Caco-2 (cell line): ENCODE measurements at regions not wholly inside any gene's neighbourhood (a gene's known extent, or its start where the extent isn't known, plus 50 kb on each side); places are given as distances from the start of the nearest gene placed in this dataset.

Source experiments
- BruUV-seq: library from RNA; stranded (reverse); fragments of 400-500 nt; replicated peaks from 2 replicates; lab custom pipeline; 2021; lab: Mats Ljungman, UMichigan
- CTCF ChIA-PET: fragments of 300-600 bp; sonication (Branson Sonifier 250); formaldehyde crosslinking; loops from one replicate; lab custom pipeline; 2022; ENCODE audit warnings: antibody characterized with exemption; lab: Charles Lee
- POLR2A ChIA-PET: fragments of 300-600 bp; sonication (Branson Sonifier 250); formaldehyde crosslinking; loops from one replicate; lab custom pipeline; 2022; ENCODE audit warnings: antibody characterized with exemption; lab: Charles Lee
- DNase-seq, 2 experiments: peaks; one replicate each; pipeline versions ENCODE4 v3.0.0 to v3.0.0-alpha.2; 2020 to 2022
- H3K27me3 ChIP-seq: replicated peaks from 2 replicates; pipeline ENCODE4 v1.6.0; 2011; ENCODE audit warnings: low read length; ENCODE audit not compliant: control insufficient read depth, insufficient read depth
- H3K36me3 ChIP-seq: 2 replicates; pipeline ENCODE4 v1.5.1; 2011; ENCODE audit warnings: low read length; ENCODE audit not compliant: control insufficient read depth, insufficient read depth
- H3K4me1 ChIP-seq: fragments of 250-450 bp; sonication (Bioruptor Pico); 2 replicates; pipeline ENCODE4 v1.5.1; 2020; ENCODE audit warnings: mild to moderate bottlenecking
- H3K4me3 ChIP-seq: 2 replicates; pipeline ENCODE4 v1.5.1; 2011; ENCODE audit warnings: low read depth, mild to moderate bottlenecking, control low read depth, low read length
- H3K9me3 ChIP-seq: fragments of 250-450 bp; sonication (Bioruptor Pico); 2 replicates; pipeline ENCODE4 v1.5.1; 2020; ENCODE audit warnings: mild to moderate bottlenecking, moderate library complexity
- H3K27ac Mint-ChIP-seq: one replicate; pipeline ENCODE4 v1.8.0; 2022; ENCODE audit warnings: mixed read lengths; ENCODE audit not compliant: unreplicated experiment
- H3K27me3 Mint-ChIP-seq: one replicate; pipeline ENCODE4 v1.8.0; 2022; ENCODE audit warnings: mixed read lengths; ENCODE audit not compliant: insufficient read depth, unreplicated experiment
- H3K36me3 Mint-ChIP-seq: one replicate; pipeline ENCODE4 v1.8.0; 2022; ENCODE audit warnings: mild to moderate bottlenecking, mixed read lengths; ENCODE audit not compliant: insufficient read depth, unreplicated experiment
- H3K4me1 Mint-ChIP-seq: one replicate; pipeline ENCODE4 v1.8.0; 2022; ENCODE audit warnings: low read depth, mixed read lengths; ENCODE audit not compliant: unreplicated experiment
- H3K4me3 Mint-ChIP-seq: one replicate; pipeline ENCODE4 v1.8.0; 2022; ENCODE audit warnings: mild to moderate bottlenecking, moderate library complexity, mixed read lengths; ENCODE audit not compliant: unreplicated experiment
- H3K9me3 Mint-ChIP-seq: one replicate; pipeline ENCODE4 v1.8.0; 2022; ENCODE audit warnings: mixed read lengths; ENCODE audit not compliant: unreplicated experiment
- intact Hi-C: fragments of 100-400 bp; cut with micrococcal nuclease; formaldehyde crosslinking; loops from one replicate; pipeline ENCODE4 v1.10.0; 2022; ENCODE audit not compliant: unreplicated experiment
- TF ChIP-seq, protein P1 (sequence below), 2 experiments: fragments of 200-600 bp in 1 of 2; IDR thresholded peaks; 1 replicate in 1 of 2; 2 replicates in 1 of 2; pipeline versions ENCODE4 v1.5.1 to v1.8.0; 2011 to 2022; ENCODE audit warnings: antibody characterized with exemption in 1 of 2, control low read depth in 1 of 2, inconsistent platforms in 1 of 2, low read depth in 1 of 2, low read length in 1 of 2, mild to moderate bottlenecking in 1 of 2, moderate library complexity in 1 of 2; ENCODE audit not compliant: insufficient read depth in 1 of 2, severe bottlenecking in 1 of 2, unreplicated experiment in 1 of 2

DNA sequence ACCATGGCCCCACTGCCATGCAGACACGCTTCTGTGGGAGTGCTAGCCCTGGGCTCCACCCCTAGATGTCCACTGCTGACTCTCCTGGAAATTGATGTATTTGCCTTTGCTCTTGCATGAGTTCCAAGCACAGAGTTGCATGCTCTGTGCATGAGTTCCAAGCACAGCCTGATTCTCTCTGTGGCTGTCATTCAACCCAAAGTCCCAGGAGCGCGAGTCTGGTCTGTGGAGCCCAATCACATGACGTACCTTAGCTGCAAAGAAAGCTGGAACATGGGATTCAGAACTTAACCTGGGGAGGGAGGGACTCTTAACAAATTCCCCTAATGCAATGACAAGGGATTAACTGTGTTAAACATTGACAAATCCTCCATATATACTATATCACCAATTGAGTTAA is 114.3 kb upstream of the SLC24A3 start:
- TF ChIP-seq, protein P1, sequence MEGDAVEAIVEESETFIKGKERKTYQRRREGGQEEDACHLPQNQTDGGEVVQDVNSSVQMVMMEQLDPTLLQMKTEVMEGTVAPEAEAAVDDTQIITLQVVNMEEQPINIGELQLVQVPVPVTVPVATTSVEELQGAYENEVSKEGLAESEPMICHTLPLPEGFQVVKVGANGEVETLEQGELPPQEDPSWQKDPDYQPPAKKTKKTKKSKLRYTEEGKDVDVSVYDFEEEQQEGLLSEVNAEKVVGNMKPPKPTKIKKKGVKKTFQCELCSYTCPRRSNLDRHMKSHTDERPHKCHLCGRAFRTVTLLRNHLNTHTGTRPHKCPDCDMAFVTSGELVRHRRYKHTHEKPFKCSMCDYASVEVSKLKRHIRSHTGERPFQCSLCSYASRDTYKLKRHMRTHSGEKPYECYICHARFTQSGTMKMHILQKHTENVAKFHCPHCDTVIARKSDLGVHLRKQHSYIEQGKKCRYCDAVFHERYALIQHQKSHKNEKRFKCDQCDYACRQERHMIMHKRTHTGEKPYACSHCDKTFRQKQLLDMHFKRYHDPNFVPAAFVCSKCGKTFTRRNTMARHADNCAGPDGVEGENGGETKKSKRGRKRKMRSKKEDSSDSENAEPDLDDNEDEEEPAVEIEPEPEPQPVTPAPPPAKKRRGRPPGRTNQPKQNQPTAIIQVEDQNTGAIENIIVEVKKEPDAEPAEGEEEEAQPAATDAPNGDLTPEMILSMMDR (IDR thresholded peaks at IDR 0.05; ENCODE audit: insufficient read depth in 1 of 2, low read depth in 1 of 2, low read length in 1 of 2, severe bottlenecking in 1 of 2, unreplicated experiment in 1 of 2): no peak
- H3K36me3 ChIP-seq: no peaks in the 10 kb centered on the region
- ChIA-PET POLR2A (no interaction called here), CTCF (no interaction called here)
- no peaks in the 10 kb centered on the region for H3K9me3 ChIP-seq
- DNase-seq: no peak
- H3K4me1 Mint-ChIP-seq: no peaks in the 10 kb centered on the region
- H3K9me3 Mint-ChIP-seq: no peaks in the 10 kb centered on the region
- BruUV-seq: no TSS peak
- H3K27me3 Mint-ChIP-seq: no peaks in the 10 kb centered on the region
- H3K27ac Mint-ChIP-seq: no peak overlapping the region
- no peaks in the 10 kb centered on the region for H3K36me3 Mint-ChIP-seq
- no peak overlapping the region for H3K4me3 Mint-ChIP-seq
- no peaks in the 10 kb centered on the region for H3K27me3 ChIP-seq
- H3K4me3 ChIP-seq: no peak overlapping the region
- intact Hi-C loops: no loop called here
- no peaks in the 10 kb centered on the region for H3K4me1 ChIP-seq

GRCh38 chr20:19098806-19099578 is 113.5 kb upstream of the SLC24A3 start:
- ChIA-PET CTCF (no interaction called here), POLR2A (no interaction called here)
- H3K4me1 Mint-ChIP-seq: no peaks in the 10 kb centered on the region

DNA sequence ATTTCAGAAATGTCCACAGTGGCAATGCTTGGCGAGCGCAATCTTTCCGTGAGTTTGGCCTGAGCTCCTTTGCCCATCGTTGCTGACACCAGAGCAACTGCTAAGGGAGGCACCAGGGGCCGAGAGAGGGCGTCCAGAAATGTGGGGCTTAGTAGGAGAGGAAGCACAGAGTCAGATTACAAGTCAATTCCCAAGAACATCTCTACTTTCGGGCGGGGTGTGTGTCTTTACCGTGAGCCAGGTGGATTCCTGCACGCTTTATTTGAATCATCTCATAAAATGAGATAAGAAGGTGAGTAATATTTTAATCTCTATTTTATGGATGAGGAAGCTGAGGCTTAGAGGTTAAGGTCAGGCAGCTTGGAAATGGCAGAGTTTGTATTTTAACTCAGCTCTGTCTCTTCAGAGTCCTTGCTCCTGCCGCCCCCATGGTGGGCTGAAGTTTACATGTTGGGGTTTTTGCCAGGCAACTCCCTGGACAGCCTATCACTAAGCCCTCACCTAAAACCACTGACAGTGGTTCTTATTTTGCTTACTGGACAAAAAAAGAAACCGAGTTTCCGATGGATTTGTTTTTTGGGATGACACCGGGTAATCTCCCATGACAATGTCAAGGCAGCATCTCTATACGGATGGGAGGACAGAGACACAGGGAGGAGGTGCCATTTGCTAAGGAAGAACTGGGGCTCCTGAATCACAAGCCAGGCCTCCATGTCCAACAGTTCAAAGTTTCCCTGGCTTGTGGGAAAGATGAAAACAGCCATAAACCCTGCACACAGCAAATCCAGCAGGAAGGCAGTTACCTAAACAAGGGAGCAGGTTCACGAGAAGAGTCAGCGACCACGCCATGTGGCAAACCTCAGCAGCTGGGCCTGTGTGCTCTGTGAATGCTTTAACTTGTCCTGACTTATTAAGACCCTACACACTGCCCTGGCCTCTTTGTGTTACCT is 112.6 kb upstream of the SLC24A3 start:
- no peak overlapping the region for H3K4me3 Mint-ChIP-seq
- ChIA-PET POLR2A (no interaction called here), CTCF (no interaction called here)
- no peak overlapping the region for H3K4me3 ChIP-seq
- no TSS peak for BruUV-seq
- no peaks in the 10 kb centered on the region for H3K36me3 Mint-ChIP-seq
- peaks cover under 1% of the 10 kb centered on the region for H3K27me3 Mint-ChIP-seq
- no peaks in the 10 kb centered on the region for H3K9me3 ChIP-seq
- H3K36me3 ChIP-seq: no peaks in the 10 kb centered on the region
- H3K4me1 Mint-ChIP-seq: no peaks in the 10 kb centered on the region
- no peaks in the 10 kb centered on the region for H3K9me3 Mint-ChIP-seq
- H3K4me1 ChIP-seq: no peaks in the 10 kb centered on the region
- no peaks in the 10 kb centered on the region; the same call in 1 of the 2 replicates for H3K27me3 ChIP-seq
- no peak for DNase-seq
- no peak overlapping the region for H3K27ac Mint-ChIP-seq
- intact Hi-C loops: no loop called here
- TF ChIP-seq, protein P1 (IDR thresholded peaks at IDR 0.05; ENCODE audit: insufficient read depth in 1 of 2, low read depth in 1 of 2, low read length in 1 of 2, severe bottlenecking in 1 of 2, unreplicated experiment in 1 of 2): no peak

More at GRCh38 chr20:19098806-19099578, 113.5 kb upstream of the SLC24A3 start:
- Histone ChIP-seq H3K4me1 (no peaks in the 10 kb centered on the region), H3K4me3 (no peak overlapping the region), H3K27me3 (no peaks in the 10 kb centered on the region), H3K9me3 (no peaks in the 10 kb centered on the region), H3K36me3 (no peaks in the 10 kb centered on the region)
- no TSS peak for BruUV-seq
- TF ChIP-seq, protein P1 (IDR thresholded peaks at IDR 0.05; ENCODE audit: insufficient read depth in 1 of 2, low read depth in 1 of 2, low read length in 1 of 2, severe bottlenecking in 1 of 2, unreplicated experiment in 1 of 2): no peak
- no peak for DNase-seq
- Mint-ChIP-seq H3K27me3 (no peaks in the 10 kb centered on the region), H3K36me3 (no peaks in the 10 kb centered on the region), H3K4me3 (no peak overlapping the region), H3K27ac (no peak overlapping the region), H3K9me3 (no peaks in the 10 kb centered on the region)
- intact Hi-C loops: no loop called here
